IPS-18c (cell line): ENCODE measurements at regions not wholly inside any gene's neighbourhood (a gene's known extent, or its start where the extent isn't known, plus 50 kb on each side); places are given as distances from the start of the nearest gene placed in this dataset.
"Not testable (repeated sequence)": the region's sequence is repeated elsewhere in the genome, so short reads cannot be mapped to it uniquely, and the experiment has no call there.

Experiments used
- H3K4me3 ChIP-seq: 2 replicates; pipeline ENCODE4 v1.7.0; 2013; ENCODE audit warnings: low read depth, mild to moderate bottlenecking, low read length, moderate library complexity; ENCODE audit not compliant: insufficient read depth
- H3K9me3 ChIP-seq: one replicate; pipeline ENCODE4 v1.6.1; 2013; ENCODE audit warnings: mild to moderate bottlenecking, low read length, moderate library complexity; ENCODE audit not compliant: control insufficient read depth, insufficient read depth

- H3K9me3 ChIP-seq: peaks cover 8% of the 10 kb centered on the region
- H3K4me3 ChIP-seq: no peak overlapping the region
Measured at GRCh38 chr12:126030573-126030972, 965.3 kb downstream of the AACS start.

GRCh38 chr12:126033751-126034150, 968.5 kb downstream of the AACS start:
- peaks cover 8% of the 10 kb centered on the region for H3K9me3 ChIP-seq

DNA sequence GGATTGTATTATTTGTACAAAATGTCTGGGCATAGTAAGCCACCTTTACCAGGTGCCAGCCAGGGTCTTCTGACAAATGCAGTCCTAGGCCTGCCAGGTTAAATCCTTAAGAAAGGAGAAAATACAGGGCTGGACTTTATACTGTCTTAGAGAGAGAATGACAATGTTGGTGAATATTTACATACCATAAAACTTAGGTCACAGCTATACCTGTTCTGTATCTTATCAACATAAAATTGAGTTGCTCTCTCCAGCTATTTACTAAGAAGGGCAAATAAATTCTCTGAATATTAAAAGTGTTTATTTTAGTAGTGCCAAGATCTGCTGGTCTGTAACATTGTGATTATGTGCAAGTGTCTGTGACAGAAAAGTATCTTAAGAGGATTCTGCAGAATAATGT, 971.1 kb downstream of the AACS start:
- peaks cover 8% of the 10 kb centered on the region for H3K9me3 ChIP-seq
- no peak overlapping the region for H3K4me3 ChIP-seq

More at GRCh38 chr12:126033751-126034150, 968.5 kb downstream of the AACS start:
- no peak overlapping the region for H3K4me3 ChIP-seq

GRCh38 chr12:126038434-126038833, 973.2 kb downstream of the AACS start:
- peaks cover 6% of the 10 kb centered on the region for H3K9me3 ChIP-seq
- no peak overlapping the region for H3K4me3 ChIP-seq

DNA sequence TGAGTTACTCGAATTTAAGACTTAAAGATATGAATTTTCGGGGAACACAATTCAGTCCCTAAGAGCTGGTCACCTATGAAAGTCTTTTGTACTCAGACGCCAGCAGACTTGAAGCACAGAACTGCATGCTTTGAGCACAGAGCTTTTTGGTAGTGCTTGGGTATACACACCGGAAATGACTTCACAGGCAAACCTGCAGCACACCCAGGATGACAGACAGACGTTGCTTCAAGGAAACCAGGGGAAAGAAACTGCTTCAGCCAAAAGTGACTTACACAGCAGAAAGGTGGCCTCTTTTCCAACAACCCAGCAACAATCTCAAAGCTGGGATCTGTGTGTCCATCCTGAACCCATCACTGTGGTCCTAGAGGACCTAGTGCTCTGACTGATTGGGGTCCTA, 975.1 kb downstream of the AACS start:
- Histone ChIP-seq H3K9me3 (no peaks in the 10 kb centered on the region), H3K4me3 (no peak overlapping the region)

DNA sequence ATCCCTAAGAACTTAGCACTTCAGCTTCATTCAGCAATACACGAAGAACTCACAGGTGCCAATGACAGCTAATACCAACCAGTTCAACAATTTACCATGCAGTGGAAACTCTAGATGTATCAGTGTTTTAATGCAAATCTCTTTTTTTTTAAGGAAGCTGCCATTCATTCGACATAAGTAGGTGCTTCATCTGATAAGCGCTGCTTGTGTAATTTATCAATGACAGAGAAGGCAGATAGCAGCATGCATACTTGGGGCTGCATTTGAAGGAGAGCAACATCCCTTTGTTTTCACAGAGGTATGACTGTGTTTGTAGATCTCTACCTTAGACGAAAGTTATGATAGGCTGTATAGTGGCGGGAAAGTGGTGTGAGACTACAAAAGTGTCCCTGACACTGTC, 977.1 kb downstream of the AACS start:
- Histone ChIP-seq H3K4me3 (no peak overlapping the region), H3K9me3 (no peaks in the 10 kb centered on the region)

DNA sequence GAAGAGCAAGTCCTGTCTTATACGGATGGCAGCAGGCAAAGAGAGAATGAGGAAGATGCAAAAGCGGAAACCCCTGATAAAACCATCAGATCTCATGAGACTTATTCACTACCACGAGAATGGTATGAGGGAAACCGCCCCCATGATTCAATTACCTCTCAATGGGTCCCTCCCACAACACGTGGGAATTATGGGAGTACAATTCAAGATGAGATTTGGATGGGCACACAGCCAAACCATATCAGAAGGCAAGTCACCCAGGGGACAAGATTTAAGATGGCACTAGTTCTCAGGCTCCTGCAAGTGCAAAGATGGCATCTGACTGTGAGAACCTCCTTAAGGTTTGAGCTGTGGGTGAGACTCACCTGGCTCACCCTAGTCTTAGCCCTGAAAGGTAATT, 984.3 kb downstream of the AACS start:
- not testable (repeated sequence) for H3K9me3 ChIP-seq, H3K4me3 ChIP-seq

DNA sequence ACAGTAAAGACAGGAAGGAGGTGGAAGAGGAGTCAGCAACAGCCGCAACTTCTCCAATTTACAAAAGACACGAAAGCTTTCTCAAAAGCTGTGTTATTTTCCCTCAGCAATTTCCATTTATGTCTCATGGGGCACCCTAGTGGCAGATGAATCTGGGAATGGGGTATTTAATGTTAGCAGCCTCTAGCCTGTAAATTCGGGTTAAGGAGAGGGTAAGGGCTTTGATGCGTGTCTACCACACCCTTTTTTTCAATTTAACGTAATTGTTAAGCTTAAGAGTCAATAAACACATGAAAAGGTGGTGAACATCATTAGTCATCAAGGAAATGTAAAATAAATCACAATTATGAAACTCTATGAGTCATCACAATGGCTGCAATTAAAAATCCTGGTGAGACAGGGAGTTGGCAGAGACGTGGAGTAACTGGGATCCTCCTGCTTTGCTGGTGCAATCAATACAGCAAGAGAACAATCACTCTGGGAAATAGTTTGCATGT, 986.4 kb downstream of the AACS start:
- Histone ChIP-seq H3K9me3 (no peaks in the 10 kb centered on the region), H3K4me3 (no peak overlapping the region)

GRCh38 chr12:126055521-126055920, 990.3 kb downstream of the AACS start:
- H3K9me3 ChIP-seq: no peaks in the 10 kb centered on the region
- no peak overlapping the region for H3K4me3 ChIP-seq

- H3K4me3 ChIP-seq: no peak overlapping the region
- no peaks in the 10 kb centered on the region for H3K9me3 ChIP-seq
Measured at GRCh38 chr12:126061777-126062176, 996.5 kb downstream of the AACS start.

DNA sequence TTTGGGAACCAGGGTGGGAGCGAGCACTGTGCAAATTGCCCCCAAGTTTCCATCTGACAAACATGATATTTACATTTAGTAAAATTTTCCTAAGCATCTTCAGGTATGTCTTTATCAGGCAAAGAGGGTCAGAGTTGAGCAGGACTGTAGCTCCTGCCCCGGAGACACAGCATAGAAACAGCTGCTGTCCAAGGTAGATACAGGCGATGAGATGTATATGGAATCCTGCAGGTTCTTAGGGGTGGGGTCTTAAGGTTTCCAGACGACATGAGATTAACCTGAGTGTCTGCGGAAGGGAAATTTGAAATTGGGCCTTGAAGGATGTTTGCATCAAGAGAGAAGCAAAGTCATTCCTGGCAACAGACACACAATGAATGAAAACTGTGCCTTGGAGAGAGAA, 998.8 kb downstream of the AACS start:
- no peak overlapping the region for H3K4me3 ChIP-seq
- no peaks in the 10 kb centered on the region for H3K9me3 ChIP-seq

DNA sequence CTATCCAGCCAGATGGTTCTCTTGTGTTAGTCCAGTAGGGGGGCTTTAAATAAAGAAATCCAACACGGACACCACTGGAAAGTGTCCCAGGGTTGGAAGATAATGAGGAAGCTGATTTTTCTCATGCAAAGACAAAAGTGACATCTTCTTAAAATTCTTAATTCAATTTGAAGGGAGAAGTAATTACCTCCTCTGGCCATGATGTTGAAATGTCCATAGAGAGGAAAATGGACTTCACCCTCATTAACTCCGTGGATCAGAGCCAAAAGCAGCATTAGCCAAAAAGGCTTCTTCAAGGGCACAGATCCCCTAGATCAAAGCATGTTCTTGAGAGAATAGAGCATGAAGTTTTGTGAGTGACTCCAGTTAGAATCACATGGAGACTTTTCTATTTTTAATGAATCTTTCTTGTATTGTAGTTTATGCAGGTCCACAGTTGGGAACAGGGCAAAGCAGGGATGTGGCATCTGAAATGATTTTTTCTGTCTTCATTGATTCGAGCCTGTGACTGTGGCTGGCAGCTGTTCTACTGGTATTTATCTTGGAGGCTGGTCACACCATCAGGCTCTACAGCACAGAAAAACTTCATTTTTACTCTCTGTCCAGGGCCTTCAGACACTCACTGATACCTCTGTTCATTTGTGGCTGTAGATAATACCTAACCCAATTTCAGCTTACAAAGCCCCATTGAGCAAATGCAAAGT, 1002.5 kb downstream of the AACS start:
- Histone ChIP-seq H3K9me3 (peaks cover 8% of the 10 kb centered on the region), H3K4me3 (no peak overlapping the region)

DNA sequence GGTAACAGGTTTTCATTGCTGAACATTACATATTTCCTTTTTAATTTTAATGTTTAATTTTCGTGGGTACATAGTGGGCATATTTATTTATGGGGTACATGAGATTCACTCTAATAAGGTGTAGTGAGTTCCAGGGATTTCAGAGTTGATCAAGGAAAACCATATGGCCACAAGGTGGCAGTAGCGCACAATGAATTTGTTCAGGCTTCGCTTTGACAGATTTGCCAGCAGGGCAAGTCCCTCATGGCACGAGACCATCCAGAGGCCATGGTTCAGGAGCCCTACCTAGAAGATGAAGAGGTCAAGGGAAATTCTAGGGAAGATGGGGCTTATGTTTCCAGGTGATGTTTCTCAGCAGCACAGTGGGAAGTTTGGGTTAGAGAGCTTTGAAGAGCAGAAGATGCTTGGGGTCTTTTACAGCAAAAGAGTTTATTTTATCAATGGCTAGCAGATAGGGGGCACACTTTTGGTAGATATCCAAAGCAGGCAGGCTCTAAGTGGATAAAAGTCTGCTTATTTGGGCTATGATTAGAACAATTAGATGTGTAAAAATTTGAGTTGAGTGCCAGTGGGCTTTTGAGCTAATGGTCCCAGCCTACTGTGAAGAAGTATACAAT, 1004.4 kb downstream of the AACS start:
- H3K9me3 ChIP-seq: peaks cover 9% of the 10 kb centered on the region
- H3K4me3 ChIP-seq: no peak overlapping the region

DNA sequence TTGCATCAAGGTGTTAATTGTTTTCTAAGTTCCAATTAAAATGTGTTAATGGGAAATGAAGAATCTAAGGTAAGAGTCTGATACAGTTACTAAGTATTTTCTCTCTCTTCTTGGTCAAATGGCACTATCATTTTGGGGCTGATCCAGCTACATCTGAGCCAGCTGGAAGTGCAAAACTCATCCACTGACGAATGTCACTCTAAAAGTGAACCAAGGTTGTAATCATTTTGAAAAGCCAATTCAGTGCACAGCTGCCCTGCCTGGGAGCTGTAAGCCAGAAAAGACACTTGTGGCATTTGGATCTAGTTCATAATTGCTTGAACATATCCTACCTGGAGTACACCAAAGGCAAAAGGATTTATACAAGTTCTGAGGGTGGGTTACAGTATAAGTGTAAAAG, 1011.3 kb downstream of the AACS start:
- peaks cover 4% of the 10 kb centered on the region for H3K9me3 ChIP-seq
- H3K4me3 ChIP-seq: no peak overlapping the region

DNA sequence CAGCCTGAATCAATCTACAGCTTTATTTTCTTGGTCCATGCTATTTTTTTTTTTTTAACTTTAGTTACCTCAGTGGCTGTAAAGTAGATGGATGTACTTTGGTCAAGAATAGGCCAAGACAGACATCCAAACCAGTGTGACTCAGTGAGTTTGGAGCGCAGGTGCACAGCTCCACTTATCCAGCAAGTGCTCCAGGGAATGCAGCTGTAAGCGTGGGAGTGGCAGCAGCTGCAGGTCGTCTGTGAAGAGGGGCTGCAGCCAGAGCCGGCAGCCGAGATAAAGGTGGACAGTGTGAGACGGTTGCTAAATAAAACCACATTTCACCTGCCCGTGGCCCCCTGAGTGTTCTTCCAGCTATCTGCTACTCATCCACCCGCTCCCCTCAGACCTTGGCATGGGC, 1018.7 kb downstream of the AACS start:
- no peak overlapping the region for H3K4me3 ChIP-seq
- H3K9me3 ChIP-seq: no peaks in the 10 kb centered on the region

GRCh38 chr12:126084480-126084879, 1019.2 kb downstream of the AACS start:
- H3K4me3 ChIP-seq: no peak overlapping the region
- H3K9me3 ChIP-seq: no peaks in the 10 kb centered on the region

GRCh38 chr12:126086242-126086641, 1021.0 kb downstream of the AACS start:
- Histone ChIP-seq H3K4me3 (no peak overlapping the region), H3K9me3 (no peaks in the 10 kb centered on the region)

GRCh38 chr12:126087692-126088091, 1022.5 kb downstream of the AACS start:
- H3K4me3 ChIP-seq: no peak overlapping the region
- no peaks in the 10 kb centered on the region for H3K9me3 ChIP-seq

DNA sequence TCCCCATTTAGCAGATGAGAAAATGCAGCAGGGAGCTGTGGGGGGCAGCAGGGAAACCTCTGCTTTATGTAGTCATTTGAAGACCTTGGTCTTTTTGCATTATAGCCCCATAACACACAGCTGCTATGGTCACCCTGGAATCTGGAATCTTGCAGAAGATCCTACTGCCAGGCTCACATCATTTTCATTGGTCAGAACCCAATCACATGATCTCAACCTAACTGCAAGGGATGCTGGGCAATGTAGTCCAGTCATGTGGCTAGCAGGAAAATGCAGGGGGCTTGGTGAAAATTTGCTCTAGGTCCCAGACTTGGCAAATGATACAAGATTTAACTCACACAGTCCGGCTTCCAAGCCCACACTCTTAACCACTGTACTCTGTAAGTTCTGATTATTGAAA, 1028.7 kb downstream of the AACS start:
- Histone ChIP-seq H3K9me3 (no peaks in the 10 kb centered on the region), H3K4me3 (no peak overlapping the region)
